ENCODE measurements at regions not wholly inside any gene's neighbourhood (a gene's known extent, or its start where the extent isn't known, plus 50 kb on each side); places are given as distances from the start of the nearest gene placed in this dataset.

DNA sequence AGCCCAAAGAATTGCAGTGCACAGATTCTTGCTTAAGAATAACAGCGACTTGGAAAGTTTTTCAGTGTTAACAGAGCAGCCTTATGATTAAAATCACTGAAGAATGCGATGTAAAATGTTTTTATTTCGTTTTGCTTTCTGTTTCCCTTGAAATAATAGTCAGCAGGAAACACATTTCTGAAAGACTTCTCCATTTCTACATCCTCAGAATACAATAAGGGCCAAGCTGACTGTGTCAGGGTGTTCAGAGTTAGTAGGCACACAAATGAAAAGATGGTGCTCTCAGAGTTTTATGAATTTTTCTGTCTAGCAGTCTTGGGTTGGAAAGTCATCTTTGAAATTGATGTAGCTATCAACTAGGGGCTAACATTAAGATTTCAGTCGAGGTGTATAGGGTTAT lies 582.9 kb upstream of the RBFOX1 start:
- TF ChIP-seq, protein P1, sequence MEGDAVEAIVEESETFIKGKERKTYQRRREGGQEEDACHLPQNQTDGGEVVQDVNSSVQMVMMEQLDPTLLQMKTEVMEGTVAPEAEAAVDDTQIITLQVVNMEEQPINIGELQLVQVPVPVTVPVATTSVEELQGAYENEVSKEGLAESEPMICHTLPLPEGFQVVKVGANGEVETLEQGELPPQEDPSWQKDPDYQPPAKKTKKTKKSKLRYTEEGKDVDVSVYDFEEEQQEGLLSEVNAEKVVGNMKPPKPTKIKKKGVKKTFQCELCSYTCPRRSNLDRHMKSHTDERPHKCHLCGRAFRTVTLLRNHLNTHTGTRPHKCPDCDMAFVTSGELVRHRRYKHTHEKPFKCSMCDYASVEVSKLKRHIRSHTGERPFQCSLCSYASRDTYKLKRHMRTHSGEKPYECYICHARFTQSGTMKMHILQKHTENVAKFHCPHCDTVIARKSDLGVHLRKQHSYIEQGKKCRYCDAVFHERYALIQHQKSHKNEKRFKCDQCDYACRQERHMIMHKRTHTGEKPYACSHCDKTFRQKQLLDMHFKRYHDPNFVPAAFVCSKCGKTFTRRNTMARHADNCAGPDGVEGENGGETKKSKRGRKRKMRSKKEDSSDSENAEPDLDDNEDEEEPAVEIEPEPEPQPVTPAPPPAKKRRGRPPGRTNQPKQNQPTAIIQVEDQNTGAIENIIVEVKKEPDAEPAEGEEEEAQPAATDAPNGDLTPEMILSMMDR (conservative IDR thresholded peaks at IDR 0.05; ENCODE audit: low read depth, low read length), result no peak
- no peak for TF ChIP-seq EZH2 (IDR thresholded peaks at IDR 0.05; ENCODE audit: low read length, unreplicated experiment)
- TF ChIP-seq EZH2phosphoT487 (IDR thresholded peaks at IDR 0.05; ENCODE audit: borderline replicate concordance, low read length), result no peak
